NB4 (cell line): ENCODE measurements at regions not wholly inside any gene's neighbourhood (a gene's known extent, or its start where the extent isn't known, plus 50 kb on each side); places are given as distances from the start of the nearest gene placed in this dataset.

Experiments used
- DNase-seq: peaks from one replicate; pipeline ENCODE4 v3.0.0; 2010; ENCODE audit warnings: low read depth
- H3K4me3 ChIP-seq: one replicate; pipeline ENCODE4 v1.5.1; 2011; ENCODE audit warnings: mild to moderate bottlenecking, low read depth, low read length, moderate library complexity
- MAX ChIP-seq: IDR thresholded peaks from 2 replicates; pipeline ENCODE4 v1.6.1; 2011; ENCODE audit warnings: low read depth, low read length
- MYC ChIP-seq: IDR thresholded peaks from 2 replicates; pipeline ENCODE4 v1.6.1; 2011; ENCODE audit warnings: low read depth, low read length
- POLR2A ChIP-seq: IDR thresholded peaks from 2 replicates; pipeline ENCODE4 v1.6.1; 2011; ENCODE audit warnings: mild to moderate bottlenecking; ENCODE audit not compliant: insufficient read length; ENCODE audit errors: extremely low read depth
- TF ChIP-seq, protein P1 (sequence below): IDR thresholded peaks from one replicate; pipeline ENCODE4 v1.5.1; 2012; ENCODE audit warnings: low read depth, low read length

- TF ChIP-seq, protein P1, sequence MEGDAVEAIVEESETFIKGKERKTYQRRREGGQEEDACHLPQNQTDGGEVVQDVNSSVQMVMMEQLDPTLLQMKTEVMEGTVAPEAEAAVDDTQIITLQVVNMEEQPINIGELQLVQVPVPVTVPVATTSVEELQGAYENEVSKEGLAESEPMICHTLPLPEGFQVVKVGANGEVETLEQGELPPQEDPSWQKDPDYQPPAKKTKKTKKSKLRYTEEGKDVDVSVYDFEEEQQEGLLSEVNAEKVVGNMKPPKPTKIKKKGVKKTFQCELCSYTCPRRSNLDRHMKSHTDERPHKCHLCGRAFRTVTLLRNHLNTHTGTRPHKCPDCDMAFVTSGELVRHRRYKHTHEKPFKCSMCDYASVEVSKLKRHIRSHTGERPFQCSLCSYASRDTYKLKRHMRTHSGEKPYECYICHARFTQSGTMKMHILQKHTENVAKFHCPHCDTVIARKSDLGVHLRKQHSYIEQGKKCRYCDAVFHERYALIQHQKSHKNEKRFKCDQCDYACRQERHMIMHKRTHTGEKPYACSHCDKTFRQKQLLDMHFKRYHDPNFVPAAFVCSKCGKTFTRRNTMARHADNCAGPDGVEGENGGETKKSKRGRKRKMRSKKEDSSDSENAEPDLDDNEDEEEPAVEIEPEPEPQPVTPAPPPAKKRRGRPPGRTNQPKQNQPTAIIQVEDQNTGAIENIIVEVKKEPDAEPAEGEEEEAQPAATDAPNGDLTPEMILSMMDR, result no peak
- TF ChIP-seq MYC, result no peak
- no peak for TF ChIP-seq POLR2A
- no peak for TF ChIP-seq MAX
- no peak for DNase-seq
Observed at GRCh38 chr15:59941612-59942011, 62.5 kb upstream of the FOXB1 start.

GRCh38 chr15:59940928-59941327 lies 63.2 kb upstream of the FOXB1 start:
- DNase-seq, result no peak
- no peak overlapping the region for H3K4me3 ChIP-seq
- no peak for TF ChIP-seq MYC

More at GRCh38 chr15:59941612-59942011, 62.5 kb upstream of the FOXB1 start:
- no peak overlapping the region for H3K4me3 ChIP-seq

- H3K4me3 ChIP-seq, result no peak overlapping the region
- DNase-seq, result no peak
- TF ChIP-seq MYC (no peak), MAX (no peak), POLR2A (no peak)
- TF ChIP-seq, protein P1, result no peak
Observed at GRCh38 chr15:59940456-59940855, 63.7 kb upstream of the FOXB1 start.

- TF ChIP-seq MAX (no peak), MYC (no peak), POLR2A (no peak)
- TF ChIP-seq, protein P1, result no peak
- no peak overlapping the region for H3K4me3 ChIP-seq
- no peak for DNase-seq
Observed at GRCh38 chr15:59936741-59937140, 67.4 kb upstream of the FOXB1 start.

DNA sequence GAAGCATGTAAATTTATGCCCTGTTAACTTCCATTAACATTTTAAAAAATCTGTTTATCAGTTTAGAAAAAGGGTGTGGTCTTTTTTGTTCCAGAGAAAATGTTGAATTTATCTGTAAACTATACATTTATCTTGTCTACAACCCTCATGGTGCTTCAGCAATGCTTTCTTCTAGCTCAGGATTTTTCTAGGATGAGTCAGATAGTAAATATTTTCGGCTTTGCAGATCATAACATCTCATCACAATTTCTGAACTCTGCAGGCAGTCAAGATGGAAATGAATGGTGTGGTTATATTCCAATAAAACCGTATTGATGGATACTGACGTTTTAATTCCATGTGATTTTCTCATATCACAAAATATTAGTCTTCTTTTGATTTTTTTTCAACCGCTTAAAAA lies 70.5 kb upstream of the FOXB1 start:
- DNase-seq, result no peak
- H3K4me3 ChIP-seq, result no peak overlapping the region
- TF ChIP-seq MAX (no peak), POLR2A (no peak), MYC (no peak)
- TF ChIP-seq, protein P1, result no peak

- no peak for TF ChIP-seq MAX
- TF ChIP-seq, protein P1, result no peak
- TF ChIP-seq POLR2A, result no peak
- TF ChIP-seq MYC, result no peak
- no peak for DNase-seq
- no peak overlapping the region for H3K4me3 ChIP-seq
Observed at GRCh38 chr15:59931646-59932261, 72.4 kb upstream of the FOXB1 start.
